H9 (cell line): ENCODE measurements at regions not wholly inside any gene's neighbourhood (a gene's known extent, or its start where the extent isn't known, plus 50 kb on each side); places are given as distances from the start of the nearest gene placed in this dataset.

Experiments
- DNase-seq: peaks from one replicate; pipeline ENCODE4 v3.0.0-alpha.2; 2017
- H2AFZ ChIP-seq: one replicate; pipeline ENCODE4 v1.6.1; 2013; ENCODE audit warnings: mild to moderate bottlenecking, low read length, control low read depth, moderate library complexity
- H2AK5ac ChIP-seq: 2 replicates; pipeline ENCODE4 v1.6.1; 2013; ENCODE audit warnings: low read length, control low read depth, mixed read lengths; ENCODE audit not compliant: insufficient read length
- H2BK120ac ChIP-seq: one replicate; pipeline ENCODE4 v1.6.1; 2013; ENCODE audit warnings: low read depth, mild to moderate bottlenecking, low read length, control low read depth, inconsistent platforms; ENCODE audit not compliant: poor library complexity, severe bottlenecking
- H2BK12ac ChIP-seq: 2 replicates; pipeline ENCODE4 v1.6.1; 2013; ENCODE audit warnings: low read length, control low read depth, mixed read lengths, low read depth; ENCODE audit not compliant: insufficient read length
- H2BK15ac ChIP-seq: 2 replicates; pipeline ENCODE4 v1.6.1; 2013; ENCODE audit warnings: low read depth, low read length, control low read depth
- H2BK20ac ChIP-seq: one replicate; pipeline ENCODE4 v1.6.1; 2013; ENCODE audit warnings: low read depth, mild to moderate bottlenecking, low read length, control low read depth, inconsistent platforms; ENCODE audit not compliant: poor library complexity, severe bottlenecking
- H2BK5ac ChIP-seq: 2 replicates; pipeline ENCODE4 v1.6.1; 2013; ENCODE audit warnings: low read length, control low read depth, mixed read lengths; ENCODE audit not compliant: insufficient read length
- H3K14ac ChIP-seq: 2 replicates; pipeline ENCODE4 v1.6.1; 2013; ENCODE audit warnings: low read length, control low read depth; ENCODE audit not compliant: insufficient read depth
- H3K18ac ChIP-seq: 2 replicates; pipeline ENCODE4 v1.6.1; 2013; ENCODE audit warnings: low read depth, mild to moderate bottlenecking, mixed read lengths, low read length, control low read depth; ENCODE audit not compliant: insufficient read length
- H3K23ac ChIP-seq: 2 replicates; pipeline ENCODE4 v1.6.1; 2013; ENCODE audit warnings: low read length, control low read depth, mixed read lengths, low read depth; ENCODE audit not compliant: insufficient read length
- H3K23me2 ChIP-seq: 2 replicates; pipeline ENCODE4 v1.6.1; 2013; ENCODE audit warnings: low read depth, mild to moderate bottlenecking, mixed read lengths, low read length, control low read depth; ENCODE audit not compliant: insufficient read length, poor library complexity, severe bottlenecking
- H3K27ac ChIP-seq: 2 replicates; pipeline ENCODE4 v1.5.1; 2013; ENCODE audit warnings: low read length, control low read depth, mixed read lengths, low read depth; ENCODE audit not compliant: insufficient read length
- H3K27me3 ChIP-seq: 2 replicates; pipeline ENCODE4 v1.6.1; 2013; ENCODE audit warnings: low read length, control low read depth, inconsistent platforms; ENCODE audit not compliant: insufficient read depth
- H3K4ac ChIP-seq: 2 replicates; pipeline ENCODE4 v1.6.1; 2013; ENCODE audit warnings: low read depth, mild to moderate bottlenecking, control low read depth, inconsistent platforms, low read length, moderate library complexity
- H3K4me1 ChIP-seq: 2 replicates; pipeline ENCODE4 v1.6.1; 2013; ENCODE audit warnings: low read length, control low read depth, inconsistent platforms; ENCODE audit not compliant: insufficient read depth
- H3K4me2 ChIP-seq: 2 replicates; pipeline ENCODE4 v1.6.1; 2013; ENCODE audit warnings: low read length, control low read depth, mixed read lengths; ENCODE audit not compliant: insufficient read length, insufficient read depth
- H3K56ac ChIP-seq: 2 replicates; pipeline ENCODE4 v1.6.1; 2013; ENCODE audit warnings: low read depth, mild to moderate bottlenecking, mixed read lengths, low read length, control low read depth; ENCODE audit not compliant: insufficient read length
- H3K79me1 ChIP-seq: 2 replicates; pipeline ENCODE4 v1.6.1; 2013; ENCODE audit warnings: low read depth, mild to moderate bottlenecking, moderate library complexity, low read length, control low read depth, inconsistent platforms; ENCODE audit not compliant: insufficient read depth, poor library complexity, severe bottlenecking
- H3K79me2 ChIP-seq: 2 replicates; pipeline ENCODE4 v1.6.1; 2013; ENCODE audit warnings: low read length, control low read depth, inconsistent platforms; ENCODE audit not compliant: insufficient read depth
- H3K9ac ChIP-seq: 2 replicates; pipeline ENCODE4 v1.6.1; 2013; ENCODE audit warnings: low read length, control low read depth, mixed read lengths; ENCODE audit not compliant: insufficient read length; ENCODE audit errors: extremely low read depth
- H3K9me3 ChIP-seq: one replicate; pipeline ENCODE4 v1.6.1; 2013; ENCODE audit warnings: low read depth, low read length, inconsistent platforms; ENCODE audit not compliant: control insufficient read depth
- H3T11ph ChIP-seq: one replicate; pipeline ENCODE4 v1.6.1; 2013; ENCODE audit warnings: mild to moderate bottlenecking, low read length, control low read depth, inconsistent platforms
- H4K20me1 ChIP-seq: one replicate; pipeline ENCODE4 v1.6.1; 2013; ENCODE audit not compliant: control insufficient read depth, insufficient read length, insufficient read depth
- H4K5ac ChIP-seq: 2 replicates; pipeline ENCODE4 v1.6.1; 2013; ENCODE audit warnings: low read depth, mild to moderate bottlenecking, mixed read lengths, low read length, control low read depth; ENCODE audit not compliant: insufficient read length
- H4K8ac ChIP-seq: replicated peaks from 2 replicates; pipeline ENCODE4 v1.6.1; 2013; ENCODE audit warnings: low read length, control low read depth, mixed read lengths, low read depth; ENCODE audit not compliant: insufficient read length
- H4K91ac ChIP-seq: 2 replicates; pipeline ENCODE4 v1.6.1; 2013; ENCODE audit warnings: low read depth, mild to moderate bottlenecking, moderate library complexity, mixed read lengths, low read length, control low read depth; ENCODE audit not compliant: insufficient read length
- H3K27ac Mint-ChIP-seq, 3 experiments: 2 replicates in 2 of 3; 3 replicates in 1 of 3; pipeline ENCODE4 v1.8.0; 2020 to 2021; ENCODE audit warnings: mixed read lengths in 3 of 3, mild to moderate bottlenecking in 1 of 3, moderate library complexity in 1 of 3
- H3K27me3 Mint-ChIP-seq: 2 replicates; pipeline ENCODE4 v1.8.0; 2021; ENCODE audit warnings: low read depth, mild to moderate bottlenecking, moderate library complexity, mixed read lengths
- H3K36me3 Mint-ChIP-seq, 3 experiments: 2 replicates in 2 of 3; 3 replicates in 1 of 3; pipeline ENCODE4 v1.8.0; 2020 to 2021; ENCODE audit warnings: low read depth in 3 of 3, mixed read lengths in 3 of 3; ENCODE audit not compliant: insufficient read depth in 1 of 3
- H3K4me1 Mint-ChIP-seq, 2 experiments: 2 replicates each; pipeline ENCODE4 v1.8.0; 2020; ENCODE audit warnings: mixed read lengths in 2 of 2
- H3K4me3 Mint-ChIP-seq, 2 experiments: 2 replicates in 1 of 2; 3 replicates in 1 of 2; pipeline ENCODE4 v1.8.0; 2020 to 2021; ENCODE audit warnings: mild to moderate bottlenecking in 2 of 2, mixed read lengths in 2 of 2, moderate library complexity in 1 of 2
- H3K9me3 Mint-ChIP-seq, 2 experiments: 2 replicates in 1 of 2; 3 replicates in 1 of 2; pipeline ENCODE4 v1.8.0; 2020; ENCODE audit warnings: mild to moderate bottlenecking in 2 of 2, mixed read lengths in 2 of 2, moderate library complexity in 1 of 2
- CTCF ChIP-seq: fragments of 200-600 bp; sonication (generic); conservative IDR thresholded peaks from 3 replicates; pipeline ENCODE4 v1.8.0; 2021; ENCODE audit warnings: antibody characterized with exemption, mild to moderate bottlenecking
- WGBS: extraction: QIAGEN DNeasy Blood & Tissue Kit; methylation state at CpG from one replicate; pipeline ENCODE4 v1.1.7; 2013; ENCODE audit warnings: missing lambda C conversion rate, low lambda C conversion rate, mixed read lengths; ENCODE audit not compliant: insufficient read length; ENCODE audit errors: extremely low coverage; 5-methylcytosine and 5-hydroxymethylcytosine counted together

DNA sequence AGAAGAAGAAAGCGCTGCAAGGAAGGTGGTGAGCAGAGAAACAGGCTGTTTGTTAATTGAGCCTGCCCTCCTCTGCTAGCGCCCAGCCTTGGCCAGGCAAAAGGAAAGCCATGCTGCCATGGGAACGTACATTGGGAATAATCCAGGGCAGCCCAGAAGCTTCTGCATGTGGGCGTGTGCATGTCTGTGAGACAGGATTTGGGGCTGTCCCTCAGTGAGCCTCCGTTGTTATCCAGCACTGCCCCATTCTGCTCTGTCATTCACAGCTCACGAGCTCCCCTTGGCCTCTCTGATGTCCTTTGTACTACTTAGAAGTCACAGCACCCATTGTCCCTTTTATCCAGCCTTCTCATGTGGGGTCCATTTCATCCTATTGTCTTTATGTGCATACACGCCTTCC, 239.1 kb upstream of the ROPN1 start:
- Histone ChIP-seq H3K27me3 (no peaks in the 10 kb centered on the region), H3K23me2 (no peaks in the 10 kb centered on the region), H3K56ac (no peak overlapping the region), H3K23ac (no peak overlapping the region), H2AFZ (no peak overlapping the region), H4K91ac (no peak overlapping the region), H3K79me2 (no peaks in the 10 kb centered on the region), H2BK5ac (no peak overlapping the region), H2AK5ac (no peak overlapping the region), H3T11ph (no peak overlapping the region), H3K79me1 (no peaks in the 10 kb centered on the region), H3K27ac (no peak overlapping the region), H2BK20ac (no peak overlapping the region), H3K18ac (no peak overlapping the region), H2BK120ac (no peak overlapping the region), H3K14ac (no peak overlapping the region), H4K5ac (no peak overlapping the region), H4K8ac (no peak overlapping the region), H2BK12ac (no peak overlapping the region), H3K4ac (no peak overlapping the region), H3K4me2 (no peak overlapping the region), H4K20me1 (no peaks in the 10 kb centered on the region), H3K4me1 (no peaks in the 10 kb centered on the region), H2BK15ac (no peak overlapping the region), H3K9me3 (no peaks in the 10 kb centered on the region), H3K9ac (no peak overlapping the region)
- Mint-ChIP-seq H3K4me3 (no peak overlapping the region), H3K27me3 (peaks cover 8% of the 10 kb centered on the region), H3K36me3 (peaks cover 2 to 8% (median 2%) of the 10 kb centered on the region in 3 experiments; a peak in 6 of 7 replicates), H3K27ac (no peak overlapping the region), H3K4me1 (peaks cover 14 to 15% of the 10 kb centered on the region in 2 experiments), H3K9me3 (peaks cover 6 to 7% of the 10 kb centered on the region in 2 experiments; a peak in 4 of 5 replicates)
- TF ChIP-seq CTCF = no peak
- WGBS = no CpG with 5 or more reads among the region's 7 CpGs
- no peak for DNase-seq
